UCSD-AML1 (cell line): ENCODE measurements at regions not wholly inside any gene's neighbourhood (a gene's known extent, or its start where the extent isn't known, plus 50 kb on each side); places are given as distances from the start of the nearest gene placed in this dataset.
"Not testable (repeated sequence)": the region's sequence is repeated elsewhere in the genome, so short reads cannot be mapped to it uniquely, and the experiment has no call there.

ENCODE experiments used
- DNase-seq: peaks from one replicate; lab custom pipeline; 2025; ENCODE audit not compliant: unreplicated experiment; lab: John Stamatoyannopoulos, UW

DNA sequence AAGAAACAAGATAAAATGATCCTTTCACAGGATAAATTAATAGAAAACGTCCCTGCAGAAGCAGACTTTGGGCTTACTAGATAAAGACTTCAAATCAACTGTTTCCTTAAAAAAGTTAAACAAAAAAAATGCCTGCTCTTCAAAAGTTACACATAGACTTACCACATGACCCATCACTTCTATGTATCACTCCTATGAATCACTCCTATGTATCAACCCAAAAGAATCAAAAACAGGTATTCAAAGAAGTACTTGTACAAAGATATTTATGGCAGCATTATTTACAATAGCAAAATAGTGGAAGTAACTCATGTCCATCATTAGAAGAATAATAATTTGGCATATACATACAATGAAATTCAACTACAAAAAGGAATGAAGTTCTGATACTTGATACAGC lies 56.3 kb upstream of the PRDM9 start:
- no peak for DNase-seq

DNA sequence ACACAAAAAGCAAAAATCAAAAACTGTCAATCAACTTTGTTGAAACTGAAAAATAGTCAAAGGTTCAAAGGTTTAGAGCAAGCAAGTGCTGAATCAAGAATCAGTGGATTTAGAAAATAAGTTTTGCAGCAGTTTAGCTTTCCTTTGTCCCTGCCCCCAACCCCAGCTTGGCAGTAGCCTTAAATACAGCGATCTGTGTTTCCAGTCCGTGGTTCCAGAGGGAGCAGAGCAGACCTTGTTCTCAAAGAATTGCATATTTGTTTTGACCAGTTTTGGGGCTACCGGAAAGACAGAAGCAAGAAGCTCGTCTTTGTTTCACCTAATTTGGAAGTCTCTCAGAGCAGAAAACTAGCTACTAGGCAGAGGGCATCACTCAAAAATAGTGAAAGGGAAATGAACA lies 57.2 kb upstream of the PRDM9 start:
- DNase-seq, result no peak

DNA sequence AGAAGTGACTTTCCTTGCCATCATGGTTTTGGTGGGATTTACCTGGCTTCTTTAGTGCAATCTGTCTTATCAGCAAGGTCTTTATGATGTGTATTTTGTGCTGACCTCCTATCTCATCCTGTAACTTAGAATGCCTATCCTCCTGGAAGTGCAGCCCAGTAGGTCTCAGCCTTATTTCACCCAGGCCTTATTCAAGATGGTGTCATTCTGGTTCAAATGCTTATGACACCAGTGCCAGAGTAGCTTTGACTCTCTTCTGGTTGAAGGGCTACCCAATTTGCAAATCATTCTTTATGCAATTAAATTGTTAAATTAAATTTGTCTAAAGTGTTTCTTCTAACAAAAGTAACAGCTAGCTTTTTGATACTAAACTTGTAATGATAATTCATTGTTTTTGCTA lies 58.8 kb upstream of the PRDM9 start:
- no peak for DNase-seq

DNA sequence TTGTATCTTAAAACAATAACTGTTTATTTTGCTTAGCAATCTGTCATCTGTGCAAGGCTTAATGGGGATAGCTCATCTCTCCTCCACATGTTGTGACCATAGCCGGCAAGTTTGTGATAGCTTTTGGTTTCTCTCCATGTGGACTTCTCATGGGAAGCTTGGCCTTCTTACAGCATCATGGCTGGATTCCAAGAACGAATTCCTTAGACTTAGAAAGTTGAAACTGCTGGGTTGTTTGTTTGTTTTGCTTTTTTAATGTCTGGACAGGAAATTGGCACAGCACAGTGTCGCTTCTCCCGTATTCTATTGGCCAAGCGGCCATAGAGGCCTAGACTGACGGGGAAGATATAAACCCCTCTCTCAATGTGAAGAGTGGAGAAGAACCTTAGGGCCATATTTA lies 61.0 kb upstream of the PRDM9 start:
- DNase-seq, result no peak

DNA sequence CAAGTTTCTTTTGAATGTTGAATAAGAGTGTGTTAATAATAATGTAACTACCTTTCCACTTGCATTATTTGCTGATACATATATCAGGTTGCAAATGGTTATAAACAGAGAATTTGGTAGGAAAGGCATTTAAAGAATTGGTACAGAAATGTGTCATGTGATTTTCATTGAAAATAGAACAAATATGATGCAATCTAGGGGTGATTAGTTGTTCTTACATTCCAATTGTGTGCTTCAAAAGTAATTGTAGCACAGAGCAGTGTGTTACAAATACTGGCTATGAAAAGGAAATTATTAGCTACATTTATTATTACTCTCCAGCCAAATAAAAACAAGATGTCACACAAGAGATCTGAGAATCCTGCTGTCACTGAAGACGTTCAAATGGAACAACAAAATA lies 61.8 kb upstream of the PRDM9 start:
- DNase-seq, result no peak

DNA sequence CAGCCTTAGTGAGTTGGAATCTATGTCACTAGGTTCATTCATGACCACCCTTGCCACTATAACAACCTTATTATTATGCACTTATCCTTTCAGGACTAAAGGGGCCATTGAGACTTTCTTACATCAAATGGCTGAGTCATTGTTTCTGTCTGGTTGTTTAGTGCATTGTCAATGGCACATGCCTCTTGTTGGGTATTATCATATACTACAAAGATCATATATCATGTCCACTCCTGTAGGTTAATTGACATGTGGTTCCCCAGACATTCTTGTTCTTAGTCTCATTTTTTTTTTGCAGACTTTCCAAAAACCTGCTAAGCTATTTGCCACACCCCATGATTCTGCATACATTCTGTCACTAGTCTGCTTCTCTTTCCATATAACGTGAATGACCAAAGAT lies 66.7 kb upstream of the PRDM9 start:
- no peak for DNase-seq

- DNase-seq, result no peak
Measured at GRCh38 chr5:23437011-23437410, 70.4 kb upstream of the PRDM9 start.

- no peak for DNase-seq
Measured at GRCh38 chr5:23433534-23434315, 73.7 kb upstream of the PRDM9 start.

- no peak for DNase-seq
Measured at GRCh38 chr5:23428705-23429104, 78.7 kb upstream of the PRDM9 start.

DNA sequence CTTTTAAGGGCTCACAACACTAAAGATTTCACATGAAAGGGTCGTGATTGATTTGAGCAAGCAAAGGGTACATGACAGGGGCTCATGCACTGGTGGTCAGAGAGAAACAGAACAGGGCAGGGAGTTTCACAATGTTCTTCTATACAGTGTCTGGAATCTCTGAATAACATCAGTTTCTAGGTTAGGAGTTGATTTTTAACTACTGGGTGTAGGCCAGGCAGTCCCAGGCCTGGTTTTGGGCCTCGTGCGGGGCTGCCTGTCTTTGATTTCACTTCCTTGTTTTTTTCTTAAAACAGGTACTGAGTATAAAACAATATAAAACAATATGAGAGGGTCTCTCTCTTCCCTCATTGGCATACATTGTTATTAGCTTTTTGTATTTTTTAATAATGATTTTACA lies 87.2 kb upstream of the PRDM9 start:
- DNase-seq, result not testable (repeated sequence)

DNA sequence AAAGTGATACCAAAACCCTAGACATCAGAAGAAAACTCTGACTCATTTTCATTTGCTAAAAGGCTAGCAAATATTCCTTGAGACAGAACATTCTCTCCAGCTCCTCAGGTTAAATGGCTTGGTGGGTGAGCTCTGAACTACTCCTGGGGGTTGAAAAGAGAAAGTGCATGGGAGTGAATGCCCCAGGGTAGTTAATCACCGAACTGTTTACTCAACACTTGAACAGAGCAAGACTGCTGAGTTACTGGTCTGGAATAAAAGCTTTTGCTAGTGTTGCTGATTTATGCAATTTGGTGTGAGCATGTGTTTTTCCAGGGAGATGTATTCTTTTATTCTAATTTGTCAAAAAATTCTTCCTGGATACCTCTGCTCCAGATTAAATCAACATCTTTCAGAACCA lies 88.3 kb upstream of the PRDM9 start:
- DNase-seq, result no peak

DNA sequence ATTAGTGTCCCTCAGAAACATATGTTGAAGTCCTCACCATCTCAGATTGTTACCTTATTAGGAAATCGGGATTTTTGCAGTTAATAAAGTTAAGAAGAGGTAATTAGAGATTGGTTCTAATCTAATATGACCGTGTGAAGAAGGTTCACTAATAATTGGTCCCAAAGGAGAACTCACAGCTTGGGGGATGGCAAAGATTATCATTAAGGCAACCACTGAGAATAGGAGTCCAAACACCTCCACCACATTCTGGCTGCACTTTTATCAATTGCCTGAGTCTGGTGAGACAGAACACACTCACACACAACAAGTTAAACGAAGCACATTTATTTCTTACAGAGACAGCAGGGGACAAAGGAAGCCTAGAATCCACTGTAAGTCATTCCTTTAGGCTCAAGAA lies 94.9 kb upstream of the PRDM9 start:
- no peak for DNase-seq

GRCh38 chr5:23411994-23412393 lies 95.4 kb upstream of the PRDM9 start:
- DNase-seq, result no peak

- no peak for DNase-seq
Measured at GRCh38 chr5:23411200-23411599, 96.2 kb upstream of the PRDM9 start.

- not testable (repeated sequence) for DNase-seq
Measured at GRCh38 chr5:23410775-23411174, 96.6 kb upstream of the PRDM9 start.

DNA sequence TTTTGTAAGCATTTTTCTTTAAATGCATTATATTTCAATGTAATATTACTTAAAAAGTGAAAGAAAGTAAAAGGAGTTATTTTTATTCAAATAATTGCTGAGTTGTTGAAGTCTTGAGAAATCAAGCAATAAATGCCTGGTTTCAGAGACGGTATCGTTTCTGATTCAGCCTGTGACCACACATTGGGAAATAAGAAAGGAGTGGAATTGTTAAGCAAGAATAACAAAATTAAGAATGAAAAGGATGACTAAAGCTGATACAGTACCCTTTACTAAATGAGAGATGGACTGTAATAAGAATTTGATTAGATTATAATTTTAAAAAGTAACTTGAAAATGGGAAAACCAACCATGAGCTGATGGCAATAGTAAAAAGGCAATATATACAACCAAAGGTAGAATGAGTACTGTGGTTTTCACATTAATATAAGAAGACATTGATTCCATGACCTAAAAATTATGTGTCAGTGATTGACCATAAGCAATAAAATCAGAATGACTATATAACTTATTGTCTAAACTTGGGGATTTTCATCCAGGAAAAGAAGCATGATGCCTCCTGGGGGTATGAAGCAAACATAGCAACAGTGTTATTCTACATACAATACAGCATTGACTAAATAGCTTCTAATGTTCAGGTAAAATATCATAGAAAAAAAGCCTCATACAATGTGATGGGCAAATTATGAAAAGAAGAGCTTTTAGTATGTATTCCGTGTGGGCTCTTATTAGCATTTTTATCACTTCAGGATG lies 101.9 kb upstream of the PRDM9 start:
- DNase-seq, result no peak

- no peak for DNase-seq
Measured at GRCh38 chr5:23402585-23402984, 104.8 kb upstream of the PRDM9 start.

DNA sequence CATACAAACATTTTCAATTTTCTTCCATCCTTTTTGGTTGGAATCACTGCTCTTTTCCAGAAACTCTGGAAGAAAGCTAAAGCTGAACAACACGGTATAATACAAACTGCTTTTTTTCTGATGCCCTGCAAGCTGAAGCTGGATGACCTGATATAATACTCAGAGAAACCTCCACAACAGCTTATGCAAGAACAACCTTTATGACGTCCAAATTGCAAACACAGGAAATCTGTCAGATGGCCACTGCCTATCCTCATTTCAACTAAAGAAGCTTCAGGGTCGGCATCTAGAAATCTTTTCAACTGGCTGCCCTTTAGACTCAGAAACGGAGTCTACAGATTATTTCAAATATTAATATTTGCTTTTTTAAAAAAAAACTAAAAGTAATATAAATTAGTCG lies 106.5 kb upstream of the PRDM9 start:
- DNase-seq, result no peak

DNA sequence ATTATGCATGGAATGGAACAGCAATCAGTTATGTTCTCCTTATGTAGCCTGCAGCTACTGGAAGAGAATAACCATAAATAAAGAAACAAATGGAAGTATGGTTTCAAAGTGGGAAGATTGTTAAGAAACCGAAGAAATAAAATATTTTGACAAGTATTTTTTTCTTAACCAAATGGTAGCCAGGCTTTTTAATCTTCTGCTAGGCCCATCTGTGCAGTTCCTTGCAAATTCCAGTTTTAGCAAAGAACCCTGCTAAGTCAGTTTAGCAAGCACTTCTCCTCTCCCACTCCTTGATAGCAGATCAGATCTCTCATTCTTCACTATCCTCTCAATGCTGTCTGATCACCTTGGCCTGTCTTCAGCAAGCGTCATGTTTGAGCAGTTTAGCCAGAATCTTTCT lies 111.1 kb upstream of the PRDM9 start:
- no peak for DNase-seq

GRCh38 chr5:23389291-23390101 lies 117.9 kb upstream of the PRDM9 start:
- DNase-seq, result no peak

DNA sequence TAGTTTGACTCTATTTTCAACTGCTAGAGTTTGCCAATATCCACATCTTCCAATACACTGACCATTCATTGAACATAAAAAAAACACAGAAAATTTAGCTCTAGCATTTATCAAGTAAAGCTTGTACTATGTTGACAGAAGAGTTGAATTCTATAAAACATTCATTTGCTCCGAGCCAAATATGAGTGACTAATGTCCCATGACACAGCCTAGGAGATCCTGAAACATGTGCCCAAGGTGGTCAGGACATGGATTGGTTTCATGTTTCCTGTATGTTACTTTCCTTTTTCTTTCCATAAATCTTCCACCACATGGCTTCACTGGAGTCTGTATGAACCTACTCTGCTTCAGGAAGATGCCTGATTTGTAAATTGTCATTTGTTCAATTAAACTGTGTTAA lies 122.4 kb upstream of the PRDM9 start:
- no peak for DNase-seq

- no peak for DNase-seq
Measured at GRCh38 chr5:23372177-23372576, 135.2 kb upstream of the PRDM9 start.
